Caco-2 (cell line): ENCODE measurements at regions not wholly inside any gene's neighbourhood (a gene's known extent, or its start where the extent isn't known, plus 50 kb on each side); places are given as distances from the start of the nearest gene placed in this dataset.

ENCODE experiments used
- BruUV-seq: library from RNA; stranded (reverse); fragments of 400-500 nt; replicated peaks from 2 replicates; lab custom pipeline; 2021; lab: Mats Ljungman, UMichigan
- CTCF ChIA-PET: fragments of 300-600 bp; sonication (Branson Sonifier 250); formaldehyde crosslinking; loops from one replicate; lab custom pipeline; 2022; ENCODE audit warnings: antibody characterized with exemption; lab: Charles Lee
- POLR2A ChIA-PET: fragments of 300-600 bp; sonication (Branson Sonifier 250); formaldehyde crosslinking; loops from one replicate; lab custom pipeline; 2022; ENCODE audit warnings: antibody characterized with exemption; lab: Charles Lee
- DNase-seq, 2 experiments: peaks; one replicate each; pipeline versions ENCODE4 v3.0.0 to v3.0.0-alpha.2; 2020 to 2022
- H3K27me3 ChIP-seq: replicated peaks from 2 replicates; pipeline ENCODE4 v1.6.0; 2011; ENCODE audit warnings: low read length; ENCODE audit not compliant: control insufficient read depth, insufficient read depth
- H3K36me3 ChIP-seq: 2 replicates; pipeline ENCODE4 v1.5.1; 2011; ENCODE audit warnings: low read length; ENCODE audit not compliant: control insufficient read depth, insufficient read depth
- H3K4me1 ChIP-seq: fragments of 250-450 bp; sonication (Bioruptor Pico); 2 replicates; pipeline ENCODE4 v1.5.1; 2020; ENCODE audit warnings: mild to moderate bottlenecking
- H3K4me3 ChIP-seq: 2 replicates; pipeline ENCODE4 v1.5.1; 2011; ENCODE audit warnings: low read depth, mild to moderate bottlenecking, control low read depth, low read length
- H3K9me3 ChIP-seq: fragments of 250-450 bp; sonication (Bioruptor Pico); 2 replicates; pipeline ENCODE4 v1.5.1; 2020; ENCODE audit warnings: mild to moderate bottlenecking, moderate library complexity
- H3K27ac Mint-ChIP-seq: one replicate; pipeline ENCODE4 v1.8.0; 2022; ENCODE audit warnings: mixed read lengths; ENCODE audit not compliant: unreplicated experiment
- H3K27me3 Mint-ChIP-seq: one replicate; pipeline ENCODE4 v1.8.0; 2022; ENCODE audit warnings: mixed read lengths; ENCODE audit not compliant: insufficient read depth, unreplicated experiment
- H3K36me3 Mint-ChIP-seq: one replicate; pipeline ENCODE4 v1.8.0; 2022; ENCODE audit warnings: mild to moderate bottlenecking, mixed read lengths; ENCODE audit not compliant: insufficient read depth, unreplicated experiment
- H3K4me1 Mint-ChIP-seq: one replicate; pipeline ENCODE4 v1.8.0; 2022; ENCODE audit warnings: low read depth, mixed read lengths; ENCODE audit not compliant: unreplicated experiment
- H3K4me3 Mint-ChIP-seq: one replicate; pipeline ENCODE4 v1.8.0; 2022; ENCODE audit warnings: mild to moderate bottlenecking, moderate library complexity, mixed read lengths; ENCODE audit not compliant: unreplicated experiment
- H3K9me3 Mint-ChIP-seq: one replicate; pipeline ENCODE4 v1.8.0; 2022; ENCODE audit warnings: mixed read lengths; ENCODE audit not compliant: unreplicated experiment
- CTCF ChIP-seq, 2 experiments: fragments of 200-600 bp in 1 of 2; IDR thresholded peaks; 1 replicate in 1 of 2; 2 replicates in 1 of 2; pipeline versions ENCODE4 v1.5.1 to v1.8.0; 2011 to 2022; ENCODE audit warnings: antibody characterized with exemption in 1 of 2, control low read depth in 1 of 2, inconsistent platforms in 1 of 2, low read depth in 1 of 2, low read length in 1 of 2, mild to moderate bottlenecking in 1 of 2, moderate library complexity in 1 of 2; ENCODE audit not compliant: insufficient read depth in 1 of 2, severe bottlenecking in 1 of 2, unreplicated experiment in 1 of 2
- intact Hi-C: fragments of 100-400 bp; cut with micrococcal nuclease; formaldehyde crosslinking; loops from one replicate; pipeline ENCODE4 v1.10.0; 2022; ENCODE audit not compliant: unreplicated experiment

- no peak overlapping the region for H3K4me3 ChIP-seq
- no peaks in the 10 kb centered on the region for H3K4me1 ChIP-seq
- DNase-seq: no peak
- no peak overlapping the region for H3K4me3 Mint-ChIP-seq
- intact Hi-C loops: no loop called here
- H3K27ac Mint-ChIP-seq: no peak overlapping the region
- no peak for TF ChIP-seq CTCF (IDR thresholded peaks at IDR 0.05; ENCODE audit: insufficient read depth in 1 of 2, low read depth in 1 of 2, low read length in 1 of 2, severe bottlenecking in 1 of 2, unreplicated experiment in 1 of 2)
- CTCF ChIA-PET: no interaction called here
- H3K4me1 Mint-ChIP-seq: no peaks in the 10 kb centered on the region
- H3K36me3 ChIP-seq: no peaks in the 10 kb centered on the region
- no TSS peak for BruUV-seq
- H3K9me3 ChIP-seq: no peaks in the 10 kb centered on the region
- POLR2A ChIA-PET: no interaction called here
- H3K27me3 Mint-ChIP-seq: no peaks in the 10 kb centered on the region
- H3K9me3 Mint-ChIP-seq: no peaks in the 10 kb centered on the region
- no peaks in the 10 kb centered on the region for H3K27me3 ChIP-seq
- H3K36me3 Mint-ChIP-seq: no peaks in the 10 kb centered on the region
Measured at GRCh38 chr6:50978380-50979170, 159.9 kb downstream of the TFAP2B start.

GRCh38 chr6:50979171-50979525 is 160.5 kb downstream of the TFAP2B start:
- intact Hi-C loops: no loop called here
- BruUV-seq: no TSS peak
- ChIA-PET CTCF (no interaction called here), POLR2A (no interaction called here)
- Histone ChIP-seq H3K9me3 (no peaks in the 10 kb centered on the region), H3K4me3 (no peak overlapping the region), H3K4me1 (no peaks in the 10 kb centered on the region), H3K27me3 (no peaks in the 10 kb centered on the region), H3K36me3 (no peaks in the 10 kb centered on the region)
- H3K4me1 Mint-ChIP-seq: no peaks in the 10 kb centered on the region
- H3K27ac Mint-ChIP-seq: no peak overlapping the region
- no peak overlapping the region for H3K4me3 Mint-ChIP-seq
- no peak for TF ChIP-seq CTCF (IDR thresholded peaks at IDR 0.05; ENCODE audit: insufficient read depth in 1 of 2, low read depth in 1 of 2, low read length in 1 of 2, severe bottlenecking in 1 of 2, unreplicated experiment in 1 of 2)
- DNase-seq: no peak
- no peaks in the 10 kb centered on the region for H3K27me3 Mint-ChIP-seq
- H3K9me3 Mint-ChIP-seq: no peaks in the 10 kb centered on the region
- H3K36me3 Mint-ChIP-seq: no peaks in the 10 kb centered on the region

- no peak for TF ChIP-seq CTCF (IDR thresholded peaks at IDR 0.05; ENCODE audit: insufficient read depth in 1 of 2, low read depth in 1 of 2, low read length in 1 of 2, severe bottlenecking in 1 of 2, unreplicated experiment in 1 of 2)
- BruUV-seq: no TSS peak
- H3K4me1 ChIP-seq: no peaks in the 10 kb centered on the region
Measured at GRCh38 chr6:50984135-50984534, 165.5 kb downstream of the TFAP2B start.

More at GRCh38 chr6:50984135-50984534, 165.5 kb downstream of the TFAP2B start:
- H3K4me3 Mint-ChIP-seq: no peak overlapping the region
- H3K4me1 Mint-ChIP-seq: no peaks in the 10 kb centered on the region
- DNase-seq: no peak
- intact Hi-C loops: no loop called here
- H3K27ac Mint-ChIP-seq: no peak overlapping the region
- no peaks in the 10 kb centered on the region for H3K9me3 Mint-ChIP-seq
- H3K27me3 ChIP-seq: no peaks in the 10 kb centered on the region
- H3K36me3 Mint-ChIP-seq: no peaks in the 10 kb centered on the region
- H3K27me3 Mint-ChIP-seq: no peaks in the 10 kb centered on the region
- no peaks in the 10 kb centered on the region for H3K9me3 ChIP-seq
- CTCF ChIA-PET: no interaction called here
- POLR2A ChIA-PET: no interaction called here
- no peak overlapping the region for H3K4me3 ChIP-seq
- no peaks in the 10 kb centered on the region for H3K36me3 ChIP-seq
